SIG-M5 (cell line): ENCODE measurements at regions not wholly inside any gene's neighbourhood (a gene's known extent, or its start where the extent isn't known, plus 50 kb on each side); places are given as distances from the start of the nearest gene placed in this dataset.

ENCODE experiments used
- DNase-seq: peaks from one replicate; lab custom pipeline; 2025; lab: John Stamatoyannopoulos, UW

DNA sequence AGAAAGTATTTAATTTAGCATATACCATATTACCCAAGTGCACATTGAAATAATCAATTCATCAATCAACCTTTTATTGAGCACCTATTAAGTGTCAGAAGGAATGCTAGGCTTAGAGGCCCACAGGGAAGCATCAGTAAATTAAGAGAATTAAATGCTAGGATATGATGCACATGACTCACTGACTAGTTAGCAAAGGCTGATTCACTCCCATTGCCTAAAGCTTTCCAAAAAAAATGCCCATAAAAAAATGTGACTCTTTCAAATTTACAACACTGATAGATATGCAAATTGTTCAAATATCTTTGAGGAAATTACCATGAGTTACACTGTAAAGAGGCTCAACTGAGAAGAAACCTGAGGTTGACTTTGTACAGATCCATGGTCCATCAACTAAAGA lies 883.3 kb downstream of the CDH11 start:
- DNase-seq, result no peak

DNA sequence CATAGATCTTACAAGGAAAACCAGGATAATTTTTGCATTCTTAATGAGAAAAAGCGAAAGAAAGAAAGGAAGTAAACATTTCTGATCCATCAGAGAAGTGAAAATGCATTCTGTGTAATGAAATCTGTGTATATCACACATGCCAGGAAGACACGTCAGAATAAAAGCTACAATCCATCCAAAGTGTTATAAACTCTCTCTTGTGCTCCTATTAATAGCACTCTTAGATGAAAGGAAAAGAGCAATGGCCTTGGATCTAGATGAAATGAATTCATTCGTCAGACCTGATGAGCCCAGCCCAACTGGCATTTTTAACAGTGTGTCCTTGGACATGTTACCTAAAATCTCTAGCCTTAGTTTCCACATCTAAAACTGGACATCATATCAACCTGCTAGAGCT lies 885.5 kb downstream of the CDH11 start:
- no peak for DNase-seq

DNA sequence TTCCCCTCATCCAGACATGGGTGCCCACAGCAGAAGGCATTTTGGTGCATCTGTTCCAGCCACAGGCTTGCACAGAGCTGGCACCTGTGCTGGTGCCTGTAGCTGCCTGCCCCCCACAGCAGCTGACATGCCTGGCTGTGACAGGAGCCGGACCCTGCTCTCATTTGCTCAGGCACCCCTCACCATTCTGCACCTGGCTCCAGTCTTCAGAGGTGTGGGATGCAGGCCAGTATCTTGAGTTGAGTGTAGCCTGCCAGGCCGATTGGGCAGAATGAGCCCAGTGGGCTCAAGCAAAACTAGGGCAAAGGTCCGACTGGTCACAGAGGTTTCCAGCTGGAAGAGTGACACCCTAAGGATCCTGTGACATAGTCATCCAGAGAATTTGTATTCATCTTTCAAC lies 887.7 kb downstream of the CDH11 start:
- no peak for DNase-seq

DNA sequence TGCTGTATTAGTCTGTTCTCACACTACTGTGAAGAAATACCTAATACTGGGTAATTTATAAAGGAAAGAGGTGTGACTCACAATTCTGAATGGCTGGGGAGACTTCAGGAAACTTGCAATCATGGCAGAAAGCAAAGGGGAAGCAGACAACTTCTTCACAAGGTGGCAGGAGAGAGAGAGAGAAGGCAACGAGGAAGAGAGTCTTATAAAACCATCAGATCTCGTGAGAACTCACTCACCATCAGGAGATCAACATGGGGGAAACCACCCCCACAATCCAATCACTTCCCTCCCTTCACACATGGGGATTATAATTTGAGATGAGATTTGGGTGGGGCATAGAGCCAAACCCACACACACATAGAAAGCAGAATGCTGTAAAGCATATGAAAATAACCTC lies 896.2 kb downstream of the CDH11 start:
- DNase-seq, result no peak

DNA sequence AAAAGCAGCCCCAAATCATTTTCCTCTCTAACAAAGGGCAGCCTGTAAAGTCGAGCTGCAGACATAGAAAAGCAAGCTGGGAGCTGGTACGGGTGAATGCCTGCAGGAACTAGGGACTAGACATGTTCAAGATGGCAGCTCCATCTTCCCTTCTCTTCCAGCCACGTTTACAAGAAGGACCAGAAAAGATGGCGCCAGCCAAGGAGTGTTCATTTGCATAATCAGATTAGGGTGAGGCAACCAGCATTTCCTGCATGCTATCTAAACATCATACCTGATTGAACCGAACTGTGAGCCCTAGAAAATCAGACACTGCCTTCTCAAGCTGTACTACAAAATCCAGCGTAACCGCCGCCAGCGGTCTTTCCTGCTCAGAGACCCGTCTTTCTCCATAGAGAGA lies 896.8 kb downstream of the CDH11 start:
- no peak for DNase-seq

DNA sequence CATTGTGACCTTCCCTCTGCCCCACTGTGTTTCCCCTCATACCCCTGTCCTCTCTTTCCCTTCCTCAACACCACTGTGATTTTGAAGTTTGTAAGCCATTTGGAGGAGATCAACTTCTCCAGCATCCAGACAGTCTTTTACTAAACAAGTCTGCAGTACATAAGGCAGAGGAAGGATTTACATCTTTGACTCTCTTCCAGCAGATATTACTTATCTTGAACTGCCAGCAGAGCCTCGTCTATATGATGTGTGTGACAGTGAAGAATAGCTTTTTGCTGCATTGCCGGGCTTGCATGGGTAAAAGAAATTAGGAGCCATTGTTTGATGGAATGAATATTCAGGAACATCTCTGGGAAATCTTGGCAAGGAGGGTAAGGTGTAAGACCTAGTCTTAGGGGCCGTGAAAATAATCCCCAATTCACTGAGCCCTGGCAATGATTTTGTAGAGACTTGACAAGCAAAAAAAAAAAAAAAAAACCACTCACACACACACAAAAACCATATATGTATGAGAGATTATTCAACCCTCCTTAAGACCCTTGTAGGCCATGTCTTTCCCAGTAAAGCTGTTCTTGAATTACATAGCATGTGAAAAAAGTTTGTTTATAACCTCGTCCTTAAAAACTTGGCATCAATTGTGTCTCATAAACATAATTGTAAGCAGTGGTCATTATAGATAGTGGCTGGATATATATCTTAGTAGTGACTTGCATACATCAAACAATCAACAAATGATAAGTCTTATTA lies 903.9 kb downstream of the CDH11 start:
- DNase-seq, result no peak

DNA sequence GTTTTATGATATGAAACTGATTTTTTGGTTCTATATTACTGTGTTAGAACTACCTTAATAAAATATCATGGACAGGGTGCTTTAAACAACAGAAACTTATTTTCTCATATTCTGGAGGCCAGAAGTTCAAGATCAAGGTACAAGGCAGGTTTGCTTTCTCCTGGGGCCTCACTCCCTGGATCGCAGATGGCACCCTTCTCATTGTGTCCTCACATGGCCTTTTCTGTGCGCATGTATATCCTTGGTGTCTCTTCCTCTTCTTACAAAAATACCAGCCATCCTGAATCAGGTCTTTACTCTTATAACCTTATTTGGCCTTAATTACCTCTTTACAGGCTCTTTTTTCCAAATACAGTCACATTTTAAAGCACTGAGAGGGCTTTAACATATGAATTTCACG lies 906.1 kb downstream of the CDH11 start:
- DNase-seq, result no peak

DNA sequence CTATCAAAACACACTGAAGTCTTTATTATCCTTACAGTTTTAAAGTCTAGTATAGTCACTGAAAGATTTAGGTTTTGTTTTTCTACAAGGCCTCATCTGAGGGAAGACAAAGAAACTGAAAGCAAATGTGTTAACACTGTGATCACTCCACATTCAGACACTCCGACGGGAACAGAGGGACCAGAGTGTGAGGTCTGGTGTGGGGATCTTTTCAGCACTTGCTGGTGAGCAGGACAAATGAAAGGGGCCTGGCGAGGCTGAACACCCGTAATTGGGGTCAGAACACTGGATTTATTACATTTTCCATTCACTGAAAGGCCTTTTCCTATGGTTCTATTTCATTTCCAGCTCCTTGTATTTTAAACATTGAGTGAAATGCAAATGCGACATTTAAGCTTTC lies 910.5 kb downstream of the CDH11 start:
- DNase-seq, result no peak

DNA sequence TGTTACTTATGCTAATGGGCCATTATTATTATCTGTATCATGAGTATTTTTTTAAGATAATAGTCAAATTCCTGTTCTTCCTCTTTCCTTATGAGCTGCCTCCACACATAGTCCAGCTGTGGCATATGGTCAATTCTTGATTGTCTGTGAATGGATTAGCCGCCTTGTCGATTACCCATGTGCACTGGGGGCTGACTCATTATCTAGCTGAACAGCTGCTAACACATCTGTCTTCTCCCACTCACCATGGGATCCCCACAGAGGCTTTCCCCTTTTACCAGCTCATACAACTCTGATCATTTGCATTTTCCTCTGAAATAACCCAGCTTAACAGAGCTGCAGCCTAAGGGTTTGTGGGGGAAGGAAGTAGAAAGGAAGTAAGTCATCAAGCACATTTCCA lies 915.0 kb downstream of the CDH11 start:
- no peak for DNase-seq

DNA sequence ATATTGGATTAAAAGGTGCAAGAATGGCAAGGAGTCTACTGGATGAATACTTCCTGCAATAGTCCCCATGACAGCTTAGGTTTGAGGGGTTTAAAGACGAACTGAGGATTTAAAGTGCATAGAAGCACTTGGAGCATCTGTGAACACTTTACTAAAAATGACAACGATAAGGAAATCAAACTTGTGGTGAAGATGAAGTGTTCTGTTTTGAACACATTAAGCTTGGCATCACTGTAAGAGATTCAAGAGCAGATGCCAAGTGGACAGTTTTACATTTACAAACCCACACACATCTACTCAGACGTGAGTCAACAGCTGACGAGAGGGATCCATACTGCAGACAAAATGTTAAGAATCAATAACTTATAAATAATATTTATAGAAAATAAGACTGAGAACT lies 918.7 kb downstream of the CDH11 start:
- no peak for DNase-seq

DNA sequence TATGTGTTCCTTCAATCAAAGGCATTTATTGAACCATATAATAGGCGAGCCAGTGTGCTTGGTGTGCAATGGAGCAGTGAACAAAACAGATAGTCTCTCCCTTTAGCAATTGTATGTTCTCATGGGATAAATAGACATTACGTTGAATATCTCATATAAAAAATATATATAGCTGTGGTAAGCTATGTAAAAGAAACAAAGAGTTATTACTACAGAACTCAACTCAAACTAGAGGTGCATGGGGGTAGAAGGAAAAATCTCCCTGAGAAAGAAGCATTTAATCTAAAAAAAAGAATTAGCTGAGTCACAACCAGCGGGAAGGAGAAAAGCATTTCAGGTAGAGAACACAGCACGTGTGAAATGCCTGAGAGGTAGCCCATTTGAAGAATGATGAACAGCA lies 919.3 kb downstream of the CDH11 start:
- DNase-seq, result no peak

DNA sequence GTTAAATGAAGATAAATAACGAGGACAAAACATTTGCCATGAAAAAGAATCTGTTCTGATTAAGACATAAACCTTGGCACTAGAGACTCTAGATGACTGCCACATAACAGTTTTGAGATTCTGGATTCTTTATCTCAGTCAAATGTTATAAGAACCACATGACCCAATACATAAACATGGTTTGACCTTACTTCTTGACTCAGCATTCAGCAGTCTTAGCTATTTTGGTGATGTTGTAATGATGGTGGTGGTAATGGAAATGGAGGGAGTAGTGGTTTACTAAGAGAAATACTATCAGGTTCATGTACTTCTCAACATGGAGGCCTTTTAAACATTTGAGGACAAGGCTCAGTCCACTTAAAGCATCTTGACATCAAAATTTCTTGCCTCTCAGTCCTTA lies 925.4 kb downstream of the CDH11 start:
- no peak for DNase-seq

DNA sequence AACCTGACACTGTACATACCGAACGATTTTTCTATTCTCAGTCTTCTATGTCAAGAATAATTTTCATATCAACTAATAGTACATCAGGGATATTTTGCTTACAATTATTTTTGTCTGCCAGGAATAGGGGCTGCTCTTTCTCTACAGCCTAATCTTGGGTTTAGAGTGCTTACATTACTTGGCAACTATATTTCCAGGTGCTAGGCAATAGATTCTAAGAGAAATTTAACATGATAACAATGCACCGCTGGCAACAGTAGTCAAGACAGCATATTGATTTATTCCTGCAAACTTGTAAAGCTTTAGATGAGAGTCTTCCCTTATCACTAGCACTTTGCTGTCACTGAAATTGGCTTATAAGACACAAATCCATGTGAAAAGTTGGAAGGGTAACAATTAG lies 935.9 kb downstream of the CDH11 start:
- no peak for DNase-seq

DNA sequence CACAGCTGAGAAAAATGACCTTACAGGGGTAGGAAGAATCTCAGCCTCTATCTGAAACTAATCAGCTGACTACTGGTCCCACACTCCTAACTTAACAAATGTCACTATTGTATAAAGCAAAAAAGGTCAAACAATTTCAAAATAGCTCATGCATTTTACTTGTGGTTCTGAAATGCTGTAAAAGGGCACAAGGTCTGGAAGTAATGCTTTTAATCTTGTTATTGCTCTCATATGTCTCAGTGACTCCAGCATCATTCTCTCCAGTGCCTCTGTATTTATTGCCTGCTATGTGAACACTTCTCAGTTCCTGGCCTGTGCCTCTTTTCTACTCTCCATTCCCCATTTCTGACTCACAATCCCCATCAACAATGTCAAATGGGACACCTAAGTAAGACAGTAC lies 937.7 kb downstream of the CDH11 start:
- DNase-seq, result no peak

DNA sequence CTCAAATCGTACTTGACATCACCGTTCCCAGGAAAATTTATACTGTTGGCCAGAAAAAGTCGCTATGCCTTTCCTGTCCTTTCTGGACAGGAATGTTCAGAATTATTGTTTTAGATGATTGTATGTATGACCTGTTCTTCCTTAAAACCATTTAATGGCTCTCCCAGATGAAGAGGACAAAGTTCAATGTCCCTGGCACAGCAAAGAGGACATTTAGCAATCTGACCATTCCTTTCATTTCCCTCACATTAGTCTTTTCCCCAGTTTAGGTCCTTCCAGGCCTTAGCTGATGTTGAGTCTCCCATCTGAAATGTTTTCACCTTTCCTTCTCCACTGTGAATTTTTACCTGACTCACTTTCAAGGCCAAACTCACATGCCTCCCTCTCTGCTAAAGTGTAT lies 938.9 kb downstream of the CDH11 start:
- DNase-seq, result no peak

DNA sequence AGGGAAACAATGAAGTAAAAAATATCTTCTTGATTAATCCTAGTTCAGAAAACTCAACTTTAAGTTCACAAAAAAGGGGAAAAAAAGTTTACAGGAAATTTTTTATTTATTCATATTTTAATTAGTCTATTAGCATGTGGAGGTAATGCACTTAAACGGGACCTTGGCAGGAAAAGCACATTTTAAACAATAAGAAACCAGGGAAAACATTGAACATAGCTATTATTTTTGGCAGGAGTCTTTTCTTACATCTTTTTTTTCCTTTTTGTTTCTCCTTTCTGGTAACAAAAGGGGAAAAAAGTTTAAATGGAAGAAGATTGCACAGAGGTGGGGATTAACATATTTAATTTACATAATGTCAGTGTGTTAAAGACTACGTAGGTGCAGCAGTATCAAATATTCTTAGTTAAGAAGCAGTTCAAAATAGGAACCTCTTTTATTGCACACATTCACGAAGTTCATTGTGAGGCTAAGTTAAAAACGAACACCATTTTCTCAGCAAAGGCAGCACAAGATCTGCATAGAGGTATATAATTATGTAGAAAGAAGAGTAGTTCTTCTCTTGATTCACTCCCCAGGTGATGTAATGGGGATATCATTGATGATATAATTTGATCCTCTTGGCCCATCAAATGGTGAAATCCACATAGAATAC lies 940.5 kb downstream of the CDH11 start:
- no peak for DNase-seq

DNA sequence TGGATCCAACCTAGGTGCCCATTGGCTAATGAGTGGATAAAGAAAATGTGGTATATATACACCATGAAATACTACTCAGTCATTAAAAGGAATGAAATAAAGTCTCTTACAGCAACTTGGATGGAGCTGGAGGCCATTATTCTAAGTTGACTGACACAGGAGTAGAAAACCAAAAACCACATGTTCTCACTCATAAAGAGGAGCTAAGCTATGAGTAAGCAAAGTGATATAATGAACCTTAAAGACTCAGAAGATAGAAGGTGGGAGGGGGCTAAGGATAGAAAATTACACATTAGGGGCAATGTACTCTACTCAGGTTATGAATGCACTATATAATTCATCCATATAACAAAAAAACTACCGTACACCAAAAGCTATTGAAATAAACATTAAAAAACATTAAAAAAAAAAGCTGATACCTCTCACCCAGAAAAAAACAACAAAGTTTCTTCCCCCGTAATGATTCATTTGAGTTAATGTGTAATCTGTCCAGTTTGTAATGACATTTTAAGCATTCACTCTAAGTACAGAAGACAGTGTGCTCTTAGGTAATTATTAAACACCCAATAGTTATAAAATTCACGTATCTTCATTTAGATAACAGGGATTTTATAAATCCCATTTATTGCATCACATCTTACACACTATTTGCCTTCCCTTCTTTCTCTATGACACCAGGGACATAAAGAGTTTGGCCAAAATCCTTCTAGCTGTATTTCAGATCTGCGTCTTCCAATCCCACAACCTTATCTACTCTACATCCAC lies 941.5 kb downstream of the CDH11 start:
- no peak for DNase-seq

DNA sequence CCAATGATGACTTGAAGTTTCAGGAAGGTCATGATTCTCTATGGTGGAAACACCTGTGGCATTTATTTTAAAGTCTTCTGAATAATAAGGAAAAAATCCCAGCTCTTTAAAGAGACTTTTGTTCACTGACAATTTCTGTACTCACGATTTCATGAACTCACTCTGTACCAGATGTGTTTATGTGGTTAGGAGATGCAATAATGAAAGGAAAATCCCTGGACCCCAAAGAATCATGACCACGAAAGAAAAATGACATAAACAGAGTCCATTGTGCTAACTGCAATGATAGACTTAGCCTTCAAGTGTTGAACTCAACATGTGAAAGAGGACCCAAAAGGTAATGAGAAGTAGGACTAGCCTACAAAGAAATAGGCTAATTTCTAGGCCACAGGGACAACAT lies 947.5 kb downstream of the CDH11 start:
- DNase-seq, result no peak

DNA sequence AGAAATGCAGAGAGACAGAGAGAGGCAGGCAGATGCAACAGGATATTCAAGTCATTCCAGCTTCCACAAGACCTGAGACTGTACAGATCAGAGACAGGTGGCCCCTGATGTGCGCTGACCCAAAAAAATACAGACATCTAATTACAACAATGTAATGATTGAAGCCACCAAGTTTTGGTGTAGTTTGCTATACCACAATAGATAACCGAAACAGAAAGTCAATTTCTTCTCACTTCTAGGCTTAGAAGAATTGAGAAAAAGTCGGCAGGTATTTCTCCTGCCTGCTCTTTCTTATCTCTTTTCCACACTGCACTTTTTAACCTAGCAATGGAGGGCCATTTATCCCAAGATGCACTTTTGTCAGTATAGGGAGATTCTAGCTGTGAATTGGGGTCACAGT lies 949.2 kb downstream of the CDH11 start:
- DNase-seq, result no peak

DNA sequence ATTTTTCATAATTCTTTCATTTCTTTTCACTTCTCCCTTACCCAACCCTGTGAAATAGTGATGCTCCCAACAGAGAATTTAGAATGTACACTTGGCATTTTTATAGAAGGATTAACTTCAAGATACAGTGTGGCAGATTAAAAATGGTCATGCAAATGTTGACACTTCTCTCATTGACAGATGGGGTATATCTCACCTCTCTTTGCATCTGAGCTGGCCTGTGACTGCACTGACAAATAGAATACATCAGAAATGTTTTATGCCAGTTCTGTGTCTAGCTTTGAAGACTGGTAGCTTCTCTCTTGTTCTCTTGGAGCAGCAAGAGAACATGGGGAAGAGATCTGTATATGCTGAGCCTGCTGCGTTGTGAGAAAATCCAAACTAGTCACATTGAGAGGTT lies 949.6 kb downstream of the CDH11 start:
- no peak for DNase-seq

DNA sequence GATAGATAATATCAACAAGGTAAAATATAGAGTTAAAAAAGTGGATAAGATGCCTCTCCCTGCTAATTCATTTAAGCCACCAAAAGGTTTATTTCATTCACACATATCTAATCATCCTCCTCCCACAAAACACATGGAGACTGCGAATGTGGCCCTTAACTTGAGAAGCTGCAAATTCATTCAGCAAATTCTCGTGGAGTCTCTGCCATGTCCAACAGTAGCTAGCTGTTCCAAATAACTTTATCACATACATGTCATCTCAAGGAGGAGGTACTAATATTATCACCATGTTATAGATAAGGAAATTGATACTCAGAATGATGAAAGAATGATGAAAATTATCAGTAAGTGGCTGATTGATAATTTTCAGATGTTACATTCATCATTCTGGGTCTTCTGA lies 950.2 kb downstream of the CDH11 start:
- no peak for DNase-seq

DNA sequence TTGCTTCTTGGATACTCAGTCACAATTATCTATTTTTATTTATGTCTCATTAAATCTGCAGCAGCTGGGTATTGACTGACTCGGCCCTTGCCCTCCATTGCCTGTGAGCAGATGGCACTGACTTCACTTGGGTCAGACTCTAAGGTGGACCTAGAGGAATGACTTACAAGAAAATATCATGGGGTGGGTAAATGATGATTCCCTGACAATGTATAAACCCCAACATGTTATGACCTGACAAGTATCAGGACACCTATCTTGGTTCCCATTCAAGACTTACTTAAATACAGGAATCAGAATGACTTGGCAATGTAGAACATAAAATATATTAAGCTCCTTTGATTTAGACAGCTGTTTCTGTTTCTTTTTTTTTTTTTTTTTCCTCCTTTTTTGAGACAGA lies 953.5 kb downstream of the CDH11 start:
- no peak for DNase-seq

DNA sequence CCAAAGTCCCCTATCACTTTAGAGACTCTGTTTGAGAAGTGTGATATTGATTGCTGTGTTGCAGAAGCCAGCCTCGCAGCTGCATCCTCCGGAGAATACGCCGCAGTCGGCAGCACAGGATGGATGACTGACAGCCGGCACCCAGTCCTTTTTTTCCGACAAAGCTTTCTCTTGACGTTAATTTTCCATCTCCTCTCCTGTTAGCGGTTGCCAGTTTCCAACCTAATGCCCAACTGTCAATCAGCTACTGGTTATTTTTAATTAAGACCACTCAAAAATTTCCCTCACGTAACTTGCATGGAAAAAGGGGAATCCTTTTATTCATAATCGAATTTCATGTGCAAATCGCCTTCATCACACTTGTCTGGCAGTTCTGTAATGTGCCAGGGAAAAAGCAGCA lies 953.9 kb downstream of the CDH11 start:
- no peak for DNase-seq
